Caco-2 (cell line): ENCODE measurements at regions not wholly inside any gene's neighbourhood (a gene's known extent, or its start where the extent isn't known, plus 50 kb on each side); places are given as distances from the start of the nearest gene placed in this dataset.

Experiments used
- BruUV-seq: library from RNA; stranded (reverse); fragments of 400-500 nt; replicated peaks from 2 replicates; lab custom pipeline; 2021; lab: Mats Ljungman, UMichigan
- CTCF ChIA-PET: fragments of 300-600 bp; sonication (Branson Sonifier 250); formaldehyde crosslinking; loops from one replicate; lab custom pipeline; 2022; ENCODE audit warnings: antibody characterized with exemption; lab: Charles Lee
- POLR2A ChIA-PET: fragments of 300-600 bp; sonication (Branson Sonifier 250); formaldehyde crosslinking; loops from one replicate; lab custom pipeline; 2022; ENCODE audit warnings: antibody characterized with exemption; lab: Charles Lee
- DNase-seq, 2 experiments: peaks; one replicate each; pipeline versions ENCODE4 v3.0.0 to v3.0.0-alpha.2; 2020 to 2022
- H3K27me3 ChIP-seq: replicated peaks from 2 replicates; pipeline ENCODE4 v1.6.0; 2011; ENCODE audit warnings: low read length; ENCODE audit not compliant: control insufficient read depth, insufficient read depth
- H3K36me3 ChIP-seq: 2 replicates; pipeline ENCODE4 v1.5.1; 2011; ENCODE audit warnings: low read length; ENCODE audit not compliant: control insufficient read depth, insufficient read depth
- H3K4me1 ChIP-seq: fragments of 250-450 bp; sonication (Bioruptor Pico); 2 replicates; pipeline ENCODE4 v1.5.1; 2020; ENCODE audit warnings: mild to moderate bottlenecking
- H3K4me3 ChIP-seq: 2 replicates; pipeline ENCODE4 v1.5.1; 2011; ENCODE audit warnings: low read depth, mild to moderate bottlenecking, control low read depth, low read length
- H3K9me3 ChIP-seq: fragments of 250-450 bp; sonication (Bioruptor Pico); 2 replicates; pipeline ENCODE4 v1.5.1; 2020; ENCODE audit warnings: mild to moderate bottlenecking, moderate library complexity
- H3K27ac Mint-ChIP-seq: one replicate; pipeline ENCODE4 v1.8.0; 2022; ENCODE audit warnings: mixed read lengths; ENCODE audit not compliant: unreplicated experiment
- H3K27me3 Mint-ChIP-seq: one replicate; pipeline ENCODE4 v1.8.0; 2022; ENCODE audit warnings: mixed read lengths; ENCODE audit not compliant: insufficient read depth, unreplicated experiment
- H3K36me3 Mint-ChIP-seq: one replicate; pipeline ENCODE4 v1.8.0; 2022; ENCODE audit warnings: mild to moderate bottlenecking, mixed read lengths; ENCODE audit not compliant: insufficient read depth, unreplicated experiment
- H3K4me1 Mint-ChIP-seq: one replicate; pipeline ENCODE4 v1.8.0; 2022; ENCODE audit warnings: low read depth, mixed read lengths; ENCODE audit not compliant: unreplicated experiment
- H3K4me3 Mint-ChIP-seq: one replicate; pipeline ENCODE4 v1.8.0; 2022; ENCODE audit warnings: mild to moderate bottlenecking, moderate library complexity, mixed read lengths; ENCODE audit not compliant: unreplicated experiment
- H3K9me3 Mint-ChIP-seq: one replicate; pipeline ENCODE4 v1.8.0; 2022; ENCODE audit warnings: mixed read lengths; ENCODE audit not compliant: unreplicated experiment
- intact Hi-C: fragments of 100-400 bp; cut with micrococcal nuclease; formaldehyde crosslinking; loops from one replicate; pipeline ENCODE4 v1.10.0; 2022; ENCODE audit not compliant: unreplicated experiment
- TF ChIP-seq, protein P1 (sequence below), 2 experiments: fragments of 200-600 bp in 1 of 2; IDR thresholded peaks; 1 replicate in 1 of 2; 2 replicates in 1 of 2; pipeline versions ENCODE4 v1.5.1 to v1.8.0; 2011 to 2022; ENCODE audit warnings: antibody characterized with exemption in 1 of 2, control low read depth in 1 of 2, inconsistent platforms in 1 of 2, low read depth in 1 of 2, low read length in 1 of 2, mild to moderate bottlenecking in 1 of 2, moderate library complexity in 1 of 2; ENCODE audit not compliant: insufficient read depth in 1 of 2, severe bottlenecking in 1 of 2, unreplicated experiment in 1 of 2

DNA sequence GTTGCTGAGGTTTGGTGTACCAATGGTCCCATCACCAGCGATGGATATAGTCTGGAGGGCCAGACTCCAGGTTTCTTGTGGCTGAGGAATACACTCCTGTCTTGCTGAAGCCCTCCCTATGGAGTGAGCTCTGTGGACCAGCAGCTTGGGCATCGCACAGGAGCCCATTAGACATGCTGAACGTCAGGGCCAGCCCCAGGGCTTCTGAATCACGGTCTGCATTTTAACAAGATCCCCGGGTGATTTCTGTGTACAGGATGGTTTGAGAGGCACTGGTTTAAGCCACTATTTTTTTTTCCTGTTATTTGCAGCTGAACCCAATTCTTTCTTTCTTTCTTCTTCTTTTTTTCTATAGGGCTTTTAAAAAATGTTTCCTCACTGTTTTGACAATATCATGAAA lies 69.5 kb upstream of the XCR1 start:
- BruUV-seq = no TSS peak
- Histone ChIP-seq H3K4me1 (peaks cover 12% of the 10 kb centered on the region; the same call in 1 of the 2 replicates), H3K36me3 (no peaks in the 10 kb centered on the region), H3K9me3 (no peaks in the 10 kb centered on the region), H3K27me3 (no peaks in the 10 kb centered on the region), H3K4me3 (no peak overlapping the region)
- H3K9me3 Mint-ChIP-seq = peaks cover 10% of the 10 kb centered on the region
- CTCF ChIA-PET = interaction anchor here (1.1 kb wide), 1 partner anchor 67 kb away, joined by 3 read pairs; no protein-coding TSS in a partner anchor
- H3K27ac Mint-ChIP-seq = no peak overlapping the region
- H3K27me3 Mint-ChIP-seq = no peaks in the 10 kb centered on the region
- intact Hi-C loops = no loop called here
- POLR2A ChIA-PET = no interaction called here
- TF ChIP-seq, protein P1, sequence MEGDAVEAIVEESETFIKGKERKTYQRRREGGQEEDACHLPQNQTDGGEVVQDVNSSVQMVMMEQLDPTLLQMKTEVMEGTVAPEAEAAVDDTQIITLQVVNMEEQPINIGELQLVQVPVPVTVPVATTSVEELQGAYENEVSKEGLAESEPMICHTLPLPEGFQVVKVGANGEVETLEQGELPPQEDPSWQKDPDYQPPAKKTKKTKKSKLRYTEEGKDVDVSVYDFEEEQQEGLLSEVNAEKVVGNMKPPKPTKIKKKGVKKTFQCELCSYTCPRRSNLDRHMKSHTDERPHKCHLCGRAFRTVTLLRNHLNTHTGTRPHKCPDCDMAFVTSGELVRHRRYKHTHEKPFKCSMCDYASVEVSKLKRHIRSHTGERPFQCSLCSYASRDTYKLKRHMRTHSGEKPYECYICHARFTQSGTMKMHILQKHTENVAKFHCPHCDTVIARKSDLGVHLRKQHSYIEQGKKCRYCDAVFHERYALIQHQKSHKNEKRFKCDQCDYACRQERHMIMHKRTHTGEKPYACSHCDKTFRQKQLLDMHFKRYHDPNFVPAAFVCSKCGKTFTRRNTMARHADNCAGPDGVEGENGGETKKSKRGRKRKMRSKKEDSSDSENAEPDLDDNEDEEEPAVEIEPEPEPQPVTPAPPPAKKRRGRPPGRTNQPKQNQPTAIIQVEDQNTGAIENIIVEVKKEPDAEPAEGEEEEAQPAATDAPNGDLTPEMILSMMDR (IDR thresholded peaks at IDR 0.05; ENCODE audit: insufficient read depth in 1 of 2, low read depth in 1 of 2, low read length in 1 of 2, severe bottlenecking in 1 of 2, unreplicated experiment in 1 of 2) = no peak
- no peak for DNase-seq
- H3K4me1 Mint-ChIP-seq = peaks cover 13% of the 10 kb centered on the region
- no peaks in the 10 kb centered on the region for H3K36me3 Mint-ChIP-seq
- no peak overlapping the region for H3K4me3 Mint-ChIP-seq

DNA sequence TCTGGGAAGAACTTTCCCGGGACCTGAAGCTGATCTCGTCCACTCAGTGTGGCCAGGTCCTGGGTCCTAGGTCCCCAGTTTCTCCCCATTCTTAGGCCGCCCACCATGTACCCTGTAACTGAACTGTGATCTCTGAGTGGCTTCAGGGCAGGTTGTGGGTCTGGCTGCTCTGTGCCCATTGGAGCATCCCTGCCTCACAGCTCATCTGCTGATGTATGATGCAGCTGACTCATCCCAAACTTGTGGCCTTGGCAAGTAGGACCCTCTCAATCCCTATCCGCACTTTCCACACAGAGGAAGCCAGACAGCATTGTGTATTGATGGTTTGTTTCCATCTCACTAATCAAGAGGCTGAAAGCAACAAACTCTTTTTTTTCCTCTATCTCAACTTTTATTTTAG lies 69.1 kb upstream of the XCR1 start:
- Histone ChIP-seq H3K9me3 (no peaks in the 10 kb centered on the region), H3K36me3 (no peaks in the 10 kb centered on the region), H3K4me3 (no peak overlapping the region), H3K27me3 (no peaks in the 10 kb centered on the region), H3K4me1 (peaks cover 12% of the 10 kb centered on the region; the same call in 1 of the 2 replicates)
- H3K9me3 Mint-ChIP-seq = peaks cover 6% of the 10 kb centered on the region
- BruUV-seq = no TSS peak
- H3K27me3 Mint-ChIP-seq = no peaks in the 10 kb centered on the region
- no peaks in the 10 kb centered on the region for H3K36me3 Mint-ChIP-seq
- no peak for DNase-seq
- CTCF ChIA-PET = interaction anchor here (1.1 kb wide), 1 partner anchor 68 kb away, joined by 3 read pairs; no protein-coding TSS in a partner anchor
- TF ChIP-seq, protein P1 (IDR thresholded peaks at IDR 0.05; ENCODE audit: insufficient read depth in 1 of 2, low read depth in 1 of 2, low read length in 1 of 2, severe bottlenecking in 1 of 2, unreplicated experiment in 1 of 2) = no peak
- H3K27ac Mint-ChIP-seq = no peak overlapping the region
- POLR2A ChIA-PET = no interaction called here
- intact Hi-C loops = no loop called here
- peaks cover 14% of the 10 kb centered on the region for H3K4me1 Mint-ChIP-seq
- no peak overlapping the region for H3K4me3 Mint-ChIP-seq

DNA sequence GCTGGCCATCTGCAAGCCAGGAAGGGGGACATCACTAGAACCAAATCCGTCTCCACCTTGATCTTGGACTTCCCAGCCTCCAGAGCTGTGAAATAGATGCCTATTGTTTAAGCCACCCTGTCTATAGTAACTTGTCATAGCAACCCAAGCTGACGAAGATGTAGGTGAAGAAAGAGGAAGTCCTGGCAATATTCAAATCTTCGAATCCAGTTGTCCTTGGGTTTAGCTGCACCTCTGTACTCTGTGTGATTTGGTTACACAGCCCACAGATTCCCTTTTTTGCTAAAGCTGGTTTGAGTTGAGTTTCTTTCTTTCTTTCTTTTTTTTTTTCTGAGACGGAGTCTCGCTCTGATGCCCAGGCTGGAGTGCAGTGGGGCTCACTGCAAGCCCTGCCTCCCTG lies 68.0 kb upstream of the XCR1 start:
- DNase-seq = no peak
- no peak overlapping the region for H3K27ac Mint-ChIP-seq
- no peaks in the 10 kb centered on the region for H3K9me3 Mint-ChIP-seq
- Histone ChIP-seq H3K9me3 (no peaks in the 10 kb centered on the region), H3K4me1 (peaks cover 12% of the 10 kb centered on the region; the same call in 1 of the 2 replicates), H3K4me3 (no peak overlapping the region), H3K27me3 (no peaks in the 10 kb centered on the region), H3K36me3 (no peaks in the 10 kb centered on the region)
- POLR2A ChIA-PET = no interaction called here
- no peak overlapping the region for H3K4me3 Mint-ChIP-seq
- H3K36me3 Mint-ChIP-seq = no peaks in the 10 kb centered on the region
- TF ChIP-seq, protein P1 (IDR thresholded peaks at IDR 0.05; ENCODE audit: insufficient read depth in 1 of 2, low read depth in 1 of 2, low read length in 1 of 2, severe bottlenecking in 1 of 2, unreplicated experiment in 1 of 2) = no peak
- H3K4me1 Mint-ChIP-seq = peaks cover 14% of the 10 kb centered on the region
- intact Hi-C loops = no loop called here
- H3K27me3 Mint-ChIP-seq = no peaks in the 10 kb centered on the region
- BruUV-seq = no TSS peak
- CTCF ChIA-PET = no interaction called here
